HG02763 (cell line): ENCODE measurements at regions not wholly inside any gene's neighbourhood (a gene's known extent, or its start where the extent isn't known, plus 50 kb on each side); places are given as distances from the start of the nearest gene placed in this dataset.

Experiments
- ATAC-seq: cut with Tn5 transposase; IDR thresholded peaks from one replicate; pipeline ENCODE4 v1.9.1; 2021; ENCODE audit warnings: mild to moderate bottlenecking, moderate library complexity; ENCODE audit not compliant: unreplicated experiment

GRCh38 chr2:158049129-158049855 is 52.4 kb upstream of the UPP2 start:
- ATAC-seq = no peak

GRCh38 chr2:158048327-158048726 is 53.3 kb upstream of the UPP2 start:
- no peak for ATAC-seq

GRCh38 chr2:158047156-158047611 is 54.5 kb upstream of the UPP2 start:
- no peak for ATAC-seq

- ATAC-seq = no peak
These were observed 55.4 kb upstream of the UPP2 start for GRCh38 chr2:158046121-158046880.

- no peak for ATAC-seq
These were observed 56.3 kb upstream of the UPP2 start for GRCh38 chr2:158045362-158045761.

- no peak for ATAC-seq
These were observed 58.3 kb upstream of the UPP2 start for GRCh38 chr2:158043181-158043948.

GRCh38 chr2:158042666-158043065 is 59.0 kb upstream of the UPP2 start:
- no peak for ATAC-seq

GRCh38 chr2:158042245-158042644 is 59.4 kb upstream of the UPP2 start:
- ATAC-seq = no peak

- ATAC-seq = no peak
These were observed 60.3 kb upstream of the UPP2 start for GRCh38 chr2:158041400-158041799.

- ATAC-seq = no peak
These were observed 62.8 kb upstream of the UPP2 start for GRCh38 chr2:158038901-158039300.

GRCh38 chr2:158034198-158034866 is 67.3 kb upstream of the UPP2 start:
- ATAC-seq = no peak

GRCh38 chr2:158031371-158031770 is 70.3 kb upstream of the UPP2 start:
- no peak for ATAC-seq

- ATAC-seq = no peak
These were observed 76.2 kb upstream of the UPP2 start for GRCh38 chr2:158025255-158025996.

GRCh38 chr2:158024288-158024898 is 77.3 kb upstream of the UPP2 start:
- ATAC-seq = peak; percentile 75

- no peak for ATAC-seq
These were observed 78.8 kb upstream of the UPP2 start for GRCh38 chr2:158022888-158023287.

GRCh38 chr2:158021226-158021625 is 80.5 kb upstream of the UPP2 start:
- no peak for ATAC-seq

- ATAC-seq = no peak
These were observed 86.1 kb upstream of the UPP2 start for GRCh38 chr2:158015428-158016076.

- no peak for ATAC-seq
These were observed 87.8 kb upstream of the UPP2 start for GRCh38 chr2:158013891-158014290.

- no peak for ATAC-seq
These were observed 90.5 kb upstream of the UPP2 start for GRCh38 chr2:158011055-158011771.
